NCI-H1417 treated with DMSO at 0.1 percent for 48 hours (cell line): ENCODE measurements at regions not wholly inside any gene's neighbourhood (a gene's known extent, or its start where the extent isn't known, plus 50 kb on each side); places are given as distances from the start of the nearest gene placed in this dataset.
"Not testable (repeated sequence)": the region's sequence is repeated elsewhere in the genome, so short reads cannot be mapped to it uniquely, and the experiment has no call there.

ENCODE experiments used
- DNase-seq: peaks from one replicate; lab custom pipeline; 2025; lab: John Stamatoyannopoulos, UW

DNA sequence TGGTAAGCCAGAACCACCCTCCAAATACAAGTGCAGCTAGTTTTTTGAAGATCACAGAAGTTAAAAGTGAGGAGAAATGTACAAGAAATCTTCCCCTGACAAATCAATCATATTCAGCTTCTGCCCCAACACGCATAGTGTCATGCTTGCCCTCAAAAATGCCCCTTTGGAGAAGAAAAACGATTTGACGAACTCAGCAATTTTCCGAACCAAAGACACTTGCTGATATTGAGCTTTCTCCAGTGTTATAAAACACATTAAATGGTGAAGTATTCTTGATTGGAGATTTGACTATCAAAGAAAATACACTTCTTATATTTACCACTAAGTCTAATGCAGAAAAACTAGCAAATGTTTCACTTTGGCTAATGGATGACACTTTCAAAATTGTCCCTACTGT is 195.5 kb downstream of the ETV1 start:
- DNase-seq = no peak

DNA sequence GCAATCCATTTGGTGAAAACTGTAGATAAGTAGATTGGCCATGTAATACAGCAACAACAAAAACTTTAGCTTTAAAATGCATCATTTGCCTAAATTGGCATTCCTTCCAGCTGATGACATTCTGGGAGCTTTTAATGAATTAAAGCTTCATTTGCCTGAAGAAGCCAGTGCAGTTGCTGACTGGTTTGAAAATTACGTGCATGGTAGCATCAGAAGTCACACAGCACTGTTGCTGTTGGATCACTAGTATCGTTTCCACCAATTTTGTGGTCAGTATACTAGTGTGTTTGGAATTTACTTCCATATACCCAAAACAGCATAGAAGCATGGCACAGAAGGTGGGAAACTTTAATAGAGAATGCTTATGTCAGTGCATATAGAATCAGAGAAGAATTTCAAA is 194.9 kb downstream of the ETV1 start:
- DNase-seq = no peak

DNA sequence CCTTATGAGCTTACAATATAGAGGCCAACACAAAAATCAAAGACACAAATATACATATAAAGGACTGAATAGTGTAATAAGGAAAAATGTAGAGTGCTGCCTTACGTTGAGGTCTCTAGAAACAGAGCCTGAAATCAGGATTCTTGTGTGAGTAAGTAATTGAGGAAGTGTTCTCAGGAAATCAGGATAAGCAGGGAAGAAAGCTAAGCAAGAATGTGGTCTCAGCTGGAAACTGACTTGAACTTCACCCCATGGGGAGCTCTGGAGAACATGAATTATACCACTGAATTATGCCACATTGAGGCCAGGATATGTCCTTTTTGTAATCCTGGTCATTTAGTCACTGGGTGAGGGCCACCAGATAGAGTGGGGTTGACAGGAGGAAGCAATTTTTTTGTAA is 191.9 kb downstream of the ETV1 start:
- no peak for DNase-seq

DNA sequence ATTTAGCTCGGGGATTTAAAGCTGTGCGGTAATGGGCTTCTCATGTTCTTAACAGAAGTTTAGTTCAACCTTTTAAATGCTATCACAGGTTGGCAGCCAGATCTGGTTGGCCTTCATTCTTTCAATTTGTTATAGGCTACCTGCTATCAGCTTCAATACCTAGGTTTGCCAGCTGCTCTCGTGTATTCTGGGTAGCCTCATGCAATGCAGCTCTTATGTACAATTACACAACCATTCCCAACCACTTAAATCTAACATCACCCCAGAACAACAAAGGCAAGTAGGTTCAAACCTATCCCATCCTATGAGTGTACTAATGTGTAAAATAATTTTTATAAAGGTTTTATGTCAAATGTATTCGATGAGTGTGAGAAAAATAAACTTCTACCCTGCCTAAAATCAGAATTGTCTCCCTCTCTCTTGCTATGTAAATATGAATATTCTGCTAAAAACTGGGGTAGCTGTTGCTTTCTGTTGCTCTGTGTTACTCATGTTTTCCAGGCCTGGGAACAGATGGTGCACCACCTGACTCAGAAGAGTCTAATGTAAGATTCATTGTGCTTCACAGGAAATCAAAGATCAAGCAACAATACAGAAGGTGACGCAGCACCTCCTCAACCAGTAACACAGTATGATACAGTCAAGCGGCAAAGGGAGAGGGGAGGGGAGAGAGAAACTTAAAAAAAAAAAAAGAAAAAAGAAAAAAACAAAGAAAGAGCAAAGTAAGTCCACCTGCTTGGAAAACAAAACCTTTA is 188.6 kb downstream of the ETV1 start:
- DNase-seq = no peak

DNA sequence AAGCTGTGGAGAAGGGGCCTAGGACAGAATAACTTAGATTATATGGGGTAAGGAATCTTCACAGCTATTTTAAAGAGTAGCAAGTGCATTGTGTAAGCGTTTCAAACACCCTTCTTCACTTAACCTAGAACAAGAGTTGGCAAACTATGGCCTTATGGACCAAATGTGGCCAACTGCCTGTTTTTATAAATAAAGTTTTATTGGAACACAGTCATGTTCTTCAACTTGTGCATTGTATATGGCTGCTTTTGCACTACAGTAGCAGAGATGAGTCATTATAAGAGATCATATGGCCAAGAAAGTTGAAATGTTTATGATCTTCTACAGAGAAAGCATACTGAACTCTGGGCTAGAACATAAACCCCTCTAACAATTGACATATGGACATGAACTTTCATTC is 187.8 kb downstream of the ETV1 start:
- DNase-seq = no peak

DNA sequence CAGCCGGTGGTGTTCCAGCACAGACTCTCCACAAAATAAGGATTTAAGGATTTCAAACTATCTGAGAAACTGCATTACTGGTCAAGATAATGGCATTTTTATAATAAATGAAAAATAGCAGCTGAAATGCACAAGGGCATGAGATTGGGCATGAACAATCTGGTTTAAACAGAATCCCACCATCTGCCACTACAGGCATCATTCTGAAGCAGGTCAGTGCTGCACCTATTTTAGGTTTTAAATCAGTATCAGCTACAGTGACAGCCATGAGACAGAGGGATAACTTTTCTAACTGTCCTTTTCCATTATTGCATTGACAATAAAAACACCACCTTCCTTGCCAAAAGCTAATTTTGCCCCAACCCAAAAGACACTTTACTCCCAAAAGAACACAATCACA is 186.8 kb downstream of the ETV1 start:
- no peak for DNase-seq

DNA sequence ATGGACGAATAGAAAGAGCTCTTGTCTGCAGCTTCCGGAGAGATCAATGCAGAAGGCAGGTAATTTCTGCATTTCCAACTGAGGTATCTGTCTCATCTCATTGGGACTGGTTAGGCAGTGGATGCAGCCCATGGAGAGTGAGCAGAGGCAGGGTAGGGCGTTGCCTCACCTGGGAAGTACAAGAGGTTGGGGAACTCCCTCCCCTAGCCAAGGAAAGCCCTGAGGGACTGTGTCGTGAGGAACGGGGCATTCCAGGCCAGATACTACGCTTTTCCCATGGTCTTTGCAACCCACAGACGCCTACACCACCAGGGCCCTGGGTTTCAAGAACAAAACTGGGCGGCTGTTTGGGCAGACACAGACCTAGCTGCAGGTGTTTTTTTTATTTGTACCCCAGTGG is 186.3 kb downstream of the ETV1 start:
- DNase-seq = no peak

DNA sequence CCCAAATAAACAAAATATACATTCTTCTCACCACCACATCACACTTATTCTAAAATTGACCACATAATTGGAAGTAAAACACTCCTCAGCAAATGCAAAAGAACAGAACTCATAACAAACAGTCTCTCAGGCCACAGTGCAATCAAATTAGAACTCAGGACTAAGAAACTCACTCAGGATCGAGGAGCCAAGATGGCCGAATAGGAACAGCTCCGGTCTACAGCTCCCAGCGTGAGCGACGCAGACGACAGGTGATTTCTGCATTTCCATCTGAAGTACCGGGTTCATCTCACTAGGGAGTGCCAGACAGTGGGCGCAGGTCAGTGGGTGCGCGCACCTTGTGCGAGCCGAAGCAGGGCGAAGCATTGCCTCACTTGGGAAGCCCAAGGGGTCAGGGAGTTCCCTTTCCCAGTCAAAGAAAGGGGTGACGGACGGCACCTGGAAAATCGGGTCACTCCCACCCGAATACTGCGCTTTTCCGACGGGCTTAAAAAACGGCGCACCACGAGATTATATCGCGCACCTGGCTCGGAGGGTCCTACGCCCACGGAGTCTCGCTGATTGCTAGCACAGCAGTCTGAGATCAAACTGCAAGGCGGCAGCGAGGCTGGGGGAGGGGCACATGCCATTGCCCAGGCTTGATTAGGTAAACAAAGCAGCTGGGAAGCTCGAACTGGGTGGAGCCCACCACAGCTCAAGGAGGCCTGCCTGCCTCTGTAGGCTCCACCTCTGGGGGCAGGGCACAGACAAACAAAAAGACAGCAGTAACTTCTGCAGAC is 183.2 kb downstream of the ETV1 start:
- DNase-seq = not testable (repeated sequence)

DNA sequence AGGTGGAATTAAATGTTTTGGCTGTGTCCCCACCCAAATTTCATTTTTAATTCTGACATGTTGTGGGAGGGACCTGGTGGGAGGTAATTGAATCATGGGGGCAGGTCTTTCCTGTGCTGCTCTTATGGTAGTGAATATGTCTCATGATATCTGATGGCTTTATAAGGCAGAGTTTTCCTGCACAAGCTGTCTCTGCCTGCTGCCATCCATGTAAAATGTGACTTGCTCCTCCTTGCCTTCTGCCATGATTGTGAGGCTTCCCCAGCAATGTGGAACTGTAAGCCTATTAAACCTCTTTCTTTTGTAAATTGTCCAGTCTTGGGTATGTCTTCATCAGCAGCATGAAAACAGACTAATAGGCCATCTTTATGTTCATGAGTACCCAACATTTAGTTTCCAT is 172.2 kb downstream of the ETV1 start:
- not testable (repeated sequence) for DNase-seq

DNA sequence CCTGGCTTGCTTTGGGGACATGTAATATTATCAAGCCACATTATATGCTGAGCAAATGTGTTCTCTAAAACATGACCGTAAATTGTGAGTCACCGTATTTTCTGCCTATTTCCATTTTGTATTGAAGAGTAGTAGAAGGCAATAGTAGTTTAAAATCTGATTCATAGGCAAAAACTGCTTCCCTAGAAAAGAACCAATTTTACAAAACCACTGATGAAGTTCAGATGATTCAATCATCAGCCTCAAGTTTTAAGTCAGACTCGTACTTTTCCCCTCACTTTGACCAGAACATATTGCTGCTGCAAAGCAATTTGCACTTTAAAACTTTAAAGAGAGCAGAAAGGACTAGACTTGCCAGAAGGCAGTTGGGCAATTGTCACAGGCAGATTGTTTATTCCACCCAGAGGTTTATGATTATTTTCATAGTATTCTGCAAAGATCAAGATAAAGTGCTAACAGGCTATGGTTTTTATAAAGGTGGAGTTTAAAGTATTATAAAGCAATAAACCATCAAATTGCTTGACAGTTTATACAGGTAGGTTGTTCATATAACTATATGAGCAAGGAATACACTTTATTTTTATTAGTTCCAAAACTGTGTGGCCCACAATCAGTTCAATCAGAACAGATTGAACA is 168.2 kb downstream of the ETV1 start:
- DNase-seq = no peak

DNA sequence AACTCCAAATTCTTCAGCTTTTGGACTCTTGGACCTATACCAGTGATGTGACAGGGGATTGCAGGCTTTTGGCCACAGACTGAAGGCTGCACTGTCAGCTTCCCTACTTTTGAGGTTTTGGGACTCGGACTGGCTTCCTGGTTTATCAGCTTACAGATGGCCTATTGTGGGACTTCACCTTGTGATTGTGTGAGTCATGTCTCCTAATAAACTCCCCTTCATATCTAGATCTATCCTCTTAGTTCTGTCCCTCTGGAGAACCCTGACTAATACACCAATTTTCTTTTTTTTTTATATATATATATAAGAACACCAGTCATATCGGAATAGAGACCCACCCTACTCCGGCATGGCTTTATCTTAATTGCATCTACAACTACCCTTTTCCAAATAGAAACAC is 166.8 kb downstream of the ETV1 start:
- DNase-seq = no peak

DNA sequence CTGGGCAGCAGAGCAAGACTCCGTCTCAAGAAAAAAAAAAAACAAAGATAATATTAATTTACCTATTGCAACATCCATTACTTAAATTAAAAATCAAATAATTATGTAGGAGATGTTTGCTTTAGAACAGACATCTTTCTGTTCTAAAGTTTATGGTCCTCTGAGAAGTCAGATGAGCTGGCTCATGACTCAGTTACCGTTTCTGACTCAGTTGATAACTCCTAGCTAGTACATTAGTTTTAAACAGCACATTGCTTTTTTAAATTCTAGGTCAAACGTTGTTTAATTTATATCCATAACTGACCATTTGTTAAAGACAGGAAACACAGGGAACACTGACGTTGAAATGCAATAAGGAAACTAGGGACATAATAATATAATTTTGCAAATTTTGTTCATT is 162.7 kb downstream of the ETV1 start:
- no peak for DNase-seq

DNA sequence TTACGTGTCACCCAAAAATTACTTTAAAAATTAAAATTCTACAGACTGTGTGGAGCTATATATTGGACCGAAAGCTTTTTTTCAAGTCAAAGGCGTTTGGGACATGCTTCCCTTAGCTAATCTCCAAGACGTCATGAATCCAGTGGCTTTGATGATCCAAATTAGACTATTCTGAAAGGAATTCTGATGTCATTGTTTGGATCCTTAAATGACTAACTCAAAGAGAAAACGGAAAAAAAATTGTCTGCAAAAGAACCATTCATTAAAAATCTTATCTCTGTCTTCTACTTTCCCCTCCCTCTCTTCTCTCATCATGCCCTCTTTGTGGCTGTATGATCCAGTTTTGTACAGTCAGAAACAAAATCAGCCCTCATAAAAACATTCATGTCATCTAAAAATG is 161.8 kb downstream of the ETV1 start:
- no peak for DNase-seq

DNA sequence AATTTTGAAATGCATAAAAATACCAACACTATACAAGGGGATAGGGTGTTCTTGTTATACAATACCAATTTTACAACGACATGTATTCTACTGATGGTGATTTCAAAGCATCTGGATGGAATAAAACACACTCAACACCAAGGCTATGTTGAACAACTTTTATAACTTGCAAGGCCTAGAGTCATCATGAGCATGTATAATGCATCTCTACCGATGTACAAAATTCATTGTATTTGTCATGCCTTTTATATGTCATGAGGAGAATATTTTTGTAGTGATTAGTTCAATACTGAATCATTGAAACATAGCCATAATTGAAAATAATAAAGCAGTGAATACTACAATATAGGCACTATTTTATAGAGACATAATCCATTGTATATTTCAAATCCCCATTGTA is 160.2 kb downstream of the ETV1 start:
- no peak for DNase-seq

DNA sequence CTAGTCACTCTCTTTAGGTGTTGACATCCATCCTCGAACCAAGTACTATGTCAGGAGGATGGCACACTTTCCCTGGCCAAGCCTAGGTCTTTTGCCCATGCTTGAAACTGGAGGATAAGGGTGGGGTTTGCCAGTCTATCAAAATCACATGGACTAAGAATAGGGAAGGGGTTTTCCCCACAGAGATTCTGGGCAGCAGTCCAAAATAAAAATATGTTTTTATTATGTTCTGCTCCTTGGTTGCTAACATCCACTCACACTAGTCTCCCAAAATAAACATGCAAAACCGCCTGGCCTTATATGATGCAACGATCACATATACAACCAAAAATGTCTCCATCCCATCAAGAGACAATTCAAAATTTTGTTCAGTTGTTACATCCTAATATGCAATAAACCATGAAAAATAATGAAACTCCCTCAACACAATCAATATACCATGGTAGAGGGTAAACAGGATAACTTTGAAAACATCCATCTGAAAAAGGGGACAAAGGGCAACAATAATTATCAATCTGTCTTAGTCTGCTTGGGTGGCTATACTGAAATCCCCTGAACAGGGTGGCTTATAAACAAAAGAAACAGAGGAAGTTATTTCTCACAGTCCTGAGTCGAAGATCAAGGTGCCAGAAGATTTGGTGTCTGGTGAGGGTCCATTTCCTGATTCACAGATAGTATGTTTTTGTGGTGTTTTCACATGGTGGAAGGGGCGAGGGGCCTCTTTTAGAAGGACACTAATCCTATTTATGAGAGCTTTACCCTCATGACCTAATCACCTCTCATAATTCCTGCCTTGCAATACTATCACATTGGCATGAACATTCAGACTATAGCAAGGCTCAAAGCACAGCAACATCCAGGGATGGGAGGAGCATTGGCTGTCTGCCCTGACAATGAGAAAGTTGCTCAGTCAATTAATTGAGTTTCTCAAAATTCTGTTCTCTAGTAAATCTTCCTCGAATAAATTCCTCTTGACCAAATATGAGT is 159.3 kb downstream of the ETV1 start:
- DNase-seq = no peak

DNA sequence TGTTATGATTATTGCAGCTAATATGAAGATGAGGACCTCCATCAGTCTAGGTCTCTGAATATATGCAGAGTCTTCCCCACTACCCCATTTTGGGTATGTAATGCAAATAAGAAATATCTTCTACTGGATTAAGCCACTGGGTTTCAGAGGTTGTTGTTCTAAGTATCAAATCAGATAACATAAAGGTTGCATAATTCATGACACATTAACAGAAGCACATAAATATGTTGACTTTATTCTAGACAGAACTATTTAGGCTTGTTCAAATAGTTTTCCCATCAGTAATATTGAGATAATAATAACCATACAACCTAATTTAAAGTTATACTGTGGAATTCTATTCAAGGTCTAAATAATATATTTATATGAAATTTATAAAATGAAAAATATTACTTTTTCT is 157.1 kb downstream of the ETV1 start:
- no peak for DNase-seq

DNA sequence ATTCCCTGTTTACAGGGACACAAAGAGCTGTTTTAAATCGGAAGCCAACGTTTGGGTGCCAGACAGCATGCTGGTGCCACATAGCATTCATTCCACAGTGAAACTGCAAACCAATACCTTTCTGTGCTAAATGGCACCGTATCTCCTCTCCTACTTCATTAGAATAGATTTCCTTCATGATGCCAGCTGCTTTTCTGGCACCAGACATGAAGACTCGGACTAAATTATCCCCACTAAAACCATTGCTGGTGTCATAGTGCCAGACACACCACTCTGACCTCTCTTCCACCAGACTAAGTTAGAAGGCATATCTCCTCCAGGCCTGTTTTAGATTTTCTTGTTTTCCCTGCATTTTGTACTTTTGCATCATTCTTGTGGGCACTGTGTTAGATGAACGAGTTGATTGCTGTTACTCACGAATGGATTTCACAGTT is 155.1 kb downstream of the ETV1 start:
- no peak for DNase-seq

DNA sequence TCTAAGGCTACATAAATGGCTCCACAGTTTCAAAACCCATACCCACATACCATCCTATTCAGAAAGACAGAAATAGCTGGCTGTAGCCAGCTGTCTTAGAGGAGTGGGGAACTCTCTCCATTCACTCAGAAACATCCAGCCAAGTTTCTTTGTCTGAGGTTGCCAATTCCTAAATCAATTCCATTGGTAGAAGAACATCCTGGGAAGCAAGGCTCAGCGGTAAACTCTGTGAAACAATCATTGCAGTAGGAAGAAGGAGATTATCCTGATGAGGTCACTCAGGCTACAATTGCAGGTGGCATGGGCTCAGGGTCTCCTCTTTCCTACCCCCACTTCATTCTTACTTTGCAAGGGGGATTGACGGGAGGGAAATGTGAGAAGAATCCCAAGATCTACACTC is 154.0 kb downstream of the ETV1 start:
- DNase-seq = no peak

DNA sequence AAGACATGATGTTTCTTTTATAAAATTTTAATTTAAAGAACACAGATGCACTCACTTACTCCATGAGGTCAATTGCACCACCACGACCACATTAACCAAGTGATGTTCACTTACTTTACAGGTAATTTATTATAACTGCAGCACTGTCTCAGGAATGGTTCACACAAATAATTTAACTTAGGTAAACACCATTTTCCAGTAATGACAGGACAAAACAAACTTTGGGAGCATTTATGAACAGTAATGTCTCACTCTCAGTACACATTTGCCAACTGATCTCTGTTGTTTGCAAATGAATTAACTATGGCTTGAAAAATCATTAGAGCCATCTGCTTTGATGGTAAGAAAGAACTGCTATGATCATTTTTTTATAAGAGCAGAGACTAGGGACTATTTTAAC is 150.4 kb downstream of the ETV1 start:
- DNase-seq = peak; percentile 83
